Endodermal cell (in vitro differentiated cells): ENCODE measurements at regions not wholly inside any gene's neighbourhood (a gene's known extent, or its start where the extent isn't known, plus 50 kb on each side); places are given as distances from the start of the nearest gene placed in this dataset.

Source experiments
- DNase-seq: peaks from one replicate; pipeline ENCODE4 v3.0.0-alpha.2; 2017
- H3K27ac ChIP-seq: 2 replicates; pipeline ENCODE4 v1.5.1; 2013; ENCODE audit warnings: mild to moderate bottlenecking, low read depth, low read length, moderate library complexity
- H3K27me3 ChIP-seq: 2 replicates; pipeline ENCODE4 v1.6.1; 2013; ENCODE audit warnings: mild to moderate bottlenecking, low read length, moderate library complexity; ENCODE audit not compliant: insufficient read depth, control insufficient read depth, poor library complexity, severe bottlenecking
- H3K36me3 ChIP-seq: 2 replicates; pipeline ENCODE4 v1.7.0; 2013; ENCODE audit warnings: mild to moderate bottlenecking, low read length, moderate library complexity; ENCODE audit not compliant: control insufficient read depth, insufficient read depth
- H3K4me1 ChIP-seq: one replicate; pipeline ENCODE4 v1.7.0; 2013; ENCODE audit warnings: low read length; ENCODE audit not compliant: control insufficient read depth, insufficient read depth
- H3K4me3 ChIP-seq: 2 replicates; pipeline ENCODE4 v1.5.1; 2013; ENCODE audit warnings: mild to moderate bottlenecking, low read length, moderate library complexity
- H3K9ac ChIP-seq: 2 replicates; pipeline ENCODE4 v1.6.1; 2013; ENCODE audit warnings: mild to moderate bottlenecking, low read length, moderate library complexity; ENCODE audit not compliant: poor library complexity, severe bottlenecking; ENCODE audit errors: extremely low read depth
- H3K9me3 ChIP-seq: 2 replicates; pipeline ENCODE4 v1.6.1; 2013; ENCODE audit warnings: mild to moderate bottlenecking, low read length, moderate library complexity; ENCODE audit not compliant: control insufficient read depth
- H3K27ac Mint-ChIP-seq: 2 replicates; pipeline ENCODE4 v1.8.0; 2020; ENCODE audit warnings: mixed read lengths
- H3K27me3 Mint-ChIP-seq: 2 replicates; pipeline ENCODE4 v1.8.0; 2021; ENCODE audit warnings: mild to moderate bottlenecking, mixed read lengths; ENCODE audit not compliant: insufficient read depth
- H3K36me3 Mint-ChIP-seq: 2 replicates; pipeline ENCODE4 v1.8.0; 2020; ENCODE audit warnings: low read depth, mixed read lengths
- H3K4me1 Mint-ChIP-seq: 2 replicates; pipeline ENCODE4 v1.8.0; 2020; ENCODE audit warnings: mixed read lengths
- H3K4me3 Mint-ChIP-seq: 2 replicates; pipeline ENCODE4 v1.8.0; 2020; ENCODE audit warnings: mild to moderate bottlenecking, moderate library complexity, mixed read lengths
- H3K9me3 Mint-ChIP-seq: 2 replicates; pipeline ENCODE4 v1.8.0; 2020; ENCODE audit warnings: mild to moderate bottlenecking, mixed read lengths
- CTCF ChIP-seq: fragments of 200-600 bp; sonication (generic); conservative IDR thresholded peaks from 2 replicates; pipeline ENCODE4 v1.5.0; 2021; ENCODE audit warnings: antibody characterized with exemption, mild to moderate bottlenecking
- WGBS, 2 experiments: methylation state at CpG; one replicate each; pipeline versions ENCODE4 v1.1.5 to v1.1.7; 2013; ENCODE audit warnings: missing lambda C conversion rate in 2 of 2, mixed read lengths in 1 of 2; ENCODE audit not compliant: insufficient coverage in 1 of 2, insufficient read length in 1 of 2; 5-methylcytosine and 5-hydroxymethylcytosine counted together

DNA sequence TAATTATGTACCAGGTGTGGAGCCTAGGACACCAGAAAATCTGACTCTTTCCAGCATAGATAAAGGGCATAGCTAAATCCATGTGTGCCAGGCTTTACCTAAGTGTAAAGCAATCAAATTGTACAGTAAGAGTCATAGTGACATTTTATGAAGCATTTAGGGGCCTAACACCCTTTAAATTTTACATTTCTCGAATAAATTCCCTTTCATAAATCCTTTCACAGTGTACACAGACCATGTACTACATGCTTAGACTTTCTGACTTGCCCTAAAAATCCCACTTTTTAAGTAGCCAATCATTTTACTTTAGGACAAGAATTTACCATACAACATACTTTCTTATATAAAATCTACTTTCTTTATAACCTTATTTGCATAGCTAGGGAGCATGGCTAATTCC lies 727.6 kb upstream of the LUZP2 start:
- Mint-ChIP-seq H3K27me3 (no peaks in the 10 kb centered on the region), H3K9me3 (peaks cover 55% of the 10 kb centered on the region), H3K4me3 (no peak overlapping the region), H3K36me3 (no peaks in the 10 kb centered on the region), H3K4me1 (no peaks in the 10 kb centered on the region), H3K27ac (no peak overlapping the region)
- Histone ChIP-seq H3K36me3 (no peaks in the 10 kb centered on the region), H3K4me1 (no peaks in the 10 kb centered on the region), H3K27ac (no peak overlapping the region), H3K9me3 (peaks cover 88% of the 10 kb centered on the region), H3K9ac (no peak overlapping the region), H3K4me3 (peak overlapping the region; percentile 48), H3K27me3 (no peaks in the 10 kb centered on the region)
- no peak for TF ChIP-seq CTCF
- WGBS, 2 experiments, result 96 to 100% methylated on average over 1 of the region's 1 CpG
- DNase-seq, result no peak

GRCh38 chr11:23772081-23772480 lies 724.8 kb upstream of the LUZP2 start:
- Mint-ChIP-seq H3K36me3 (no peaks in the 10 kb centered on the region), H3K4me3 (no peak overlapping the region), H3K9me3 (peaks cover 35% of the 10 kb centered on the region), H3K27ac (no peak overlapping the region), H3K4me1 (no peaks in the 10 kb centered on the region), H3K27me3 (no peaks in the 10 kb centered on the region)
- TF ChIP-seq CTCF, result no peak
- H3K4me1 ChIP-seq, result no peaks in the 10 kb centered on the region
- no peak overlapping the region for H3K9ac ChIP-seq
- peaks cover 67% of the 10 kb centered on the region for H3K9me3 ChIP-seq
- H3K27ac ChIP-seq, result no peak overlapping the region
- 93% methylated on average over 1 of the region's 1 CpG; no CpG with 5 or more reads in 1 of the 2 experiments for WGBS, 2 experiments
- H3K36me3 ChIP-seq, result no peaks in the 10 kb centered on the region
- no peak overlapping the region for H3K4me3 ChIP-seq
- no peak for DNase-seq
- H3K27me3 ChIP-seq, result no peaks in the 10 kb centered on the region

- H3K4me3 Mint-ChIP-seq, result no peak overlapping the region
- no peaks in the 10 kb centered on the region for H3K27me3 ChIP-seq
- no peak overlapping the region for H3K27ac Mint-ChIP-seq
- H3K27me3 Mint-ChIP-seq, result no peaks in the 10 kb centered on the region
- no peaks in the 10 kb centered on the region for H3K4me1 Mint-ChIP-seq
- DNase-seq, result no peak
- H3K36me3 ChIP-seq, result no peaks in the 10 kb centered on the region
- 100% methylated on average over 1 of the region's 1 CpG for WGBS, 2 experiments
- no peaks in the 10 kb centered on the region for H3K4me1 ChIP-seq
- peaks cover 2% of the 10 kb centered on the region for H3K9me3 Mint-ChIP-seq
- H3K27ac ChIP-seq, result no peak overlapping the region
- H3K9ac ChIP-seq, result no peak overlapping the region
- H3K4me3 ChIP-seq, result no peak overlapping the region
- H3K36me3 Mint-ChIP-seq, result no peaks in the 10 kb centered on the region
- no peak for TF ChIP-seq CTCF
- peaks cover 8% of the 10 kb centered on the region for H3K9me3 ChIP-seq
These were observed 717.9 kb upstream of the LUZP2 start for GRCh38 chr11:23778971-23779370.
